Left lung (tissue), 4 donors: ENCODE measurements at regions not wholly inside any gene's neighbourhood (a gene's known extent, or its start where the extent isn't known, plus 50 kb on each side); places are given as distances from the start of the nearest gene placed in this dataset.

Experiments
- ATAC-seq: fragments of 200-7000 bp; cut with Tn5 transposase; one replicate; pipeline ENCODE4 v1.9.1; 2020; ENCODE audit warnings: moderate library complexity
- DNase-seq, 4 donors: peaks; one replicate each; pipeline ENCODE4 v3.0.0-alpha.2; 2013 to 2020
- H3K27ac ChIP-seq, 2 donors: fragments of 200-600 bp; sonication (generic) in 1 of 2; one replicate each; pipeline versions ENCODE4 v1.5.0 to v1.8.0; 2020 to 2021
- H3K27me3 ChIP-seq, 2 donors: fragments of 200-600 bp; sonication (generic) in 1 of 2; one replicate each; pipeline versions ENCODE4 v1.5.0 to v1.8.0; 2020 to 2021
- H3K36me3 ChIP-seq, 2 donors: fragments of 200-600 bp; sonication (generic) in 1 of 2; one replicate each; pipeline versions ENCODE4 v1.5.0 to v1.8.0; 2020 to 2021
- H3K4me1 ChIP-seq, 2 donors: fragments of 200-600 bp; one replicate each; pipeline ENCODE4 v1.8.0; 2021
- H3K4me3 ChIP-seq, 2 donors: fragments of 200-600 bp; sonication (generic) in 1 of 2; one replicate each; pipeline versions ENCODE4 v1.5.0 to v1.8.0; 2020 to 2021; ENCODE audit warnings: mild to moderate bottlenecking in 1 of 2
- H3K9me3 ChIP-seq, 2 donors: fragments of 200-600 bp; sonication (generic) in 1 of 2; one replicate each; pipeline versions ENCODE4 v1.5.0 to v1.8.0; 2020 to 2021
- intact Hi-C, 2 donors: fragments of 100-400 bp; cut with DNase I; formaldehyde crosslinking; loops; one replicate each; pipeline versions ENCODE4 v1.11.2 to v1.14.2; 2022
- TF ChIP-seq, protein P1 (sequence below), 2 donors: fragments of 200-600 bp; sonication (generic) in 1 of 2; IDR thresholded peaks; one replicate each; pipeline versions ENCODE4 v1.5.0 to v1.8.0; 2021; ENCODE audit warnings: antibody characterized with exemption in 2 of 2
- donor health status: DM: no; HTN: yes; CAD: no.
- donor health status: DM: no; HTN: no; CAD: no.

DNA sequence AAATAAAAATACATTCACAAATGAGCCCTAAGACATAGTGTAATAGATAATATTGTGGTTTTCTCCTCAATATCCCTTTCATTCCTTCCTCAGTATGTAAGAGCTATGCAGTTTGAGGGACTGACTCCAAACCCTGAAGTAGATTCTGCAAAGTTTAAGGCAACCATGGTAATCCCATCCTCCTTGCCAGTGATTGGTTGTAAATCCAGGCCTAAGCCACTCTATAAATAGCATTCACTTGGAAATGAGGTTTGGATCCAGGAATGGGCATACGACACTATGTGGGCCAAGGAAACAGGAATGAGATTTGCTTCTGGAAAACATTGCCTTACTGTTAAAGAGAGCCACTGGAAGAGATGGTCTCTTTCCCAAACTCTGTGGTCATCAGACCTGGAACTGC, 468.7 kb upstream of the SOX5 start:
- H3K27ac ChIP-seq: no peak overlapping the region
- no peak overlapping the region for H3K4me3 ChIP-seq
- intact Hi-C loops: no loop called here
- no peaks in the 10 kb centered on the region for H3K36me3 ChIP-seq
- ATAC-seq (no peak), DNase-seq (no peak)
- peaks cover 0 to 5% of the 10 kb centered on the region in 2 donors for H3K9me3 ChIP-seq
- no peaks in the 10 kb centered on the region for H3K4me1 ChIP-seq
- TF ChIP-seq, protein P1, sequence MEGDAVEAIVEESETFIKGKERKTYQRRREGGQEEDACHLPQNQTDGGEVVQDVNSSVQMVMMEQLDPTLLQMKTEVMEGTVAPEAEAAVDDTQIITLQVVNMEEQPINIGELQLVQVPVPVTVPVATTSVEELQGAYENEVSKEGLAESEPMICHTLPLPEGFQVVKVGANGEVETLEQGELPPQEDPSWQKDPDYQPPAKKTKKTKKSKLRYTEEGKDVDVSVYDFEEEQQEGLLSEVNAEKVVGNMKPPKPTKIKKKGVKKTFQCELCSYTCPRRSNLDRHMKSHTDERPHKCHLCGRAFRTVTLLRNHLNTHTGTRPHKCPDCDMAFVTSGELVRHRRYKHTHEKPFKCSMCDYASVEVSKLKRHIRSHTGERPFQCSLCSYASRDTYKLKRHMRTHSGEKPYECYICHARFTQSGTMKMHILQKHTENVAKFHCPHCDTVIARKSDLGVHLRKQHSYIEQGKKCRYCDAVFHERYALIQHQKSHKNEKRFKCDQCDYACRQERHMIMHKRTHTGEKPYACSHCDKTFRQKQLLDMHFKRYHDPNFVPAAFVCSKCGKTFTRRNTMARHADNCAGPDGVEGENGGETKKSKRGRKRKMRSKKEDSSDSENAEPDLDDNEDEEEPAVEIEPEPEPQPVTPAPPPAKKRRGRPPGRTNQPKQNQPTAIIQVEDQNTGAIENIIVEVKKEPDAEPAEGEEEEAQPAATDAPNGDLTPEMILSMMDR (IDR thresholded peaks at IDR 0.05): no peak
- H3K27me3 ChIP-seq: no peaks in the 10 kb centered on the region

DNA sequence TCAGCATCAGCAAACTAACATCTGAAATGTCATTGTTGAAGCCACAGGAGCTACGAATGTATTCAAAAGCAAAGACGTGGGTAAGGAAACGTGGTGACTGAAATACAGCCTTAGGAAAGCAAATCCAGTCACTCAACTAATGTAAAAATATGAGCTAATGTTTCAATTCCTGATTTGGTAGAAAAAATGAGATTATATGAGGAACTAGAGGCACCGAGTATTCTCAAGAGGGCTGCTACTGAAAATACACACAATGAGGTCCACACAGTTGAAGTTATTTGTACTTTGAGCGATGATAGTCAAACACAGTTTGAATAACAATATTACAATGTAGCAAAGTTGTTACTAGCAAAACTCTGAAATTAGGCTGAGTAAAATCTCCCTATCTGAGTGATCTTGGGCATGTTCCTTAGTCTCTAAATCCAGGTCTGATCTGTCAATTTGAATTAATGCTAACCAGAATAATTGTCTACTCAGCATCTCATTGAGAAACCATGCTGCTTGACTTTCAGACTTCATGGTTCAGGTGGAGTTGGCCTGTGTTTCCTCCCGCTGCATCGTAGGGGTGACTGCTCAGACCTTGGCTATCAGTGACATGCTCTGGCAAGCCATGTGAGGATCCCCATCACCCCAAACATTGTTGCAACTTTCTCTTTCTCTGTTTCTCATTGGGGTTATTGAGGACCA, 467.1 kb upstream of the SOX5 start:
- Histone ChIP-seq H3K27me3 (no peaks in the 10 kb centered on the region), H3K4me1 (no peaks in the 10 kb centered on the region), H3K9me3 (peaks cover 0 to 5% of the 10 kb centered on the region in 2 donors), H3K4me3 (no peak overlapping the region), H3K36me3 (no peaks in the 10 kb centered on the region), H3K27ac (no peak overlapping the region)
- intact Hi-C loops: no loop called here
- DNase-seq (no peak), ATAC-seq (no peak)
- TF ChIP-seq, protein P1 (IDR thresholded peaks at IDR 0.05): no peak

DNA sequence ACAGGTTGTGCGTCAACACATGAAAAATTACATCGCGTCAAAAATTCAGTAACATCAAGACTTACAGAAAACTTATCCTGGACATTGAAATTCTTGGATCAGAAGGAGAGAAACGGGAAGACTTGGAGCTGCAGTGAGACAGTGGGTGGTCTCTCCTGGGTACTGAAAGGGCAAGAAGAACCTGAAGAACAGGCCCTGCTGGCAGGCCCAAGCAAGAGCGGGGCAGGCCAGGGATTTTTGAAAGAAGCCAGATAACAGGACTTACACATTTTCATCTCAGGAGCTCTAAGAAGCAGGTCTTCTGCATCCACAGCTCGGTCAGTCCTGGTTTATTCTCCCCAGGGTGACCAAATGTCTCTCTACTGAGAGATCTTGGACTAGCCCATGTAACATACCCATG, 466.5 kb upstream of the SOX5 start:
- TF ChIP-seq, protein P1 (IDR thresholded peaks at IDR 0.05): no peak
- H3K27me3 ChIP-seq: no peaks in the 10 kb centered on the region
- DNase-seq: no peak

DNA sequence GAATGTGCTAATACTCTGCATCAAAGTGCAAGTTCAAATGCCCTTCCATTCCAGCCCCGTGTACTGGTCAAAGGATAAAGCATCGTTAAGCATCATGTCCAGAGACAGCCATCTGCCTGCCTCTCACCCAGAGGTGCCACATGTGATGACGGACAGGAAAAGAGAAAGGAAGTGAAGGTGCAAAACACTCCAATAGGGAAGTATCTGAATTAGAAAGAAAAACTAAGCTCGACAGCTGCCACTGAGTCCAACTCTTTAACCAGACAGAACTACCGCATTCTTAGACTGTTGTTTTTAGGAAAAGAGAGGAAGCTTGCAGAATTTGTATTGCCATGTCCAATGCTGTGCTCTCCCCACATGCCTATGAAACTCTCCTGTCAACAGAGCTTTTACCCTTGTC, 465.0 kb upstream of the SOX5 start:
- H3K9me3 ChIP-seq: no peaks in the 10 kb centered on the region
- ATAC-seq: no peak

More for the DNA sequence above, 466.5 kb upstream of the SOX5 start:
- Histone ChIP-seq H3K4me1 (no peaks in the 10 kb centered on the region), H3K36me3 (no peaks in the 10 kb centered on the region), H3K27ac (no peak overlapping the region), H3K4me3 (no peak overlapping the region), H3K9me3 (peaks cover 0 to 5% of the 10 kb centered on the region in 2 donors)
- ATAC-seq: no peak
- intact Hi-C loops: no loop called here

DNA sequence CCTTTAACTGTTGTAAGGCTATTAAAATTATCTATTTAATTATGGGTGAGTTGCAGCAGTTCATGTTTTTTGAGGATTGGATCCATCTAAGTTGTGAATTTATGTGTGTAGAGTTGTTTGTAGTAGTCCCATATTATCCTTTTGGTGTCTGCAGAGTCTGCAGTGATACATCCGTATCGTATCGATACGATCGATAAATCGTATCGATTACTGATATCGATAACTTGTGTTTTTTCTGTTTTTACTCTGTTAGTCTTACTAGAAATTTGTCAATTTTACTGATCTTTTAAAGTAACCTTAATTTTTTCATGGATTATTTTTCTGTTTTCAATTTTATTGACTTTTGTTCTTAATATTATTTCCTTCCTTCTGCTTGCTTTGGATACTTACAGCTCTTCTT, 462.5 kb upstream of the SOX5 start:
- Histone ChIP-seq H3K36me3 (no peaks in the 10 kb centered on the region), H3K27me3 (no peaks in the 10 kb centered on the region), H3K27ac (no peak overlapping the region), H3K4me3 (no peak overlapping the region), H3K4me1 (no peaks in the 10 kb centered on the region), H3K9me3 (no peaks in the 10 kb centered on the region)
- TF ChIP-seq, protein P1 (IDR thresholded peaks at IDR 0.05): no peak
- intact Hi-C loops: no loop called here
- no peak for DNase-seq
- ATAC-seq: no peak

More for the DNA sequence above, 465.0 kb upstream of the SOX5 start:
- H3K27me3 ChIP-seq: no peaks in the 10 kb centered on the region
- DNase-seq: no peak
- intact Hi-C loops: no loop called here
- H3K27ac ChIP-seq: no peak overlapping the region
- no peaks in the 10 kb centered on the region for H3K36me3 ChIP-seq
- no peak overlapping the region for H3K4me3 ChIP-seq
- no peaks in the 10 kb centered on the region for H3K4me1 ChIP-seq
- TF ChIP-seq, protein P1 (IDR thresholded peaks at IDR 0.05): no peak
